GM20000 (cell line): ENCODE measurements at regions not wholly inside any gene's neighbourhood (a gene's known extent, or its start where the extent isn't known, plus 50 kb on each side); places are given as distances from the start of the nearest gene placed in this dataset.

Experiments
- DNase-seq: peaks from one replicate; pipeline ENCODE4 v3.0.0; 2012; ENCODE audit warnings: low spot score
- TF ChIP-seq, protein P1 (sequence below): IDR thresholded peaks from 2 replicates; pipeline ENCODE4 v1.5.1; 2012; ENCODE audit warnings: mild to moderate bottlenecking, control low read depth; ENCODE audit errors: extremely low read depth, missing control alignments

DNA sequence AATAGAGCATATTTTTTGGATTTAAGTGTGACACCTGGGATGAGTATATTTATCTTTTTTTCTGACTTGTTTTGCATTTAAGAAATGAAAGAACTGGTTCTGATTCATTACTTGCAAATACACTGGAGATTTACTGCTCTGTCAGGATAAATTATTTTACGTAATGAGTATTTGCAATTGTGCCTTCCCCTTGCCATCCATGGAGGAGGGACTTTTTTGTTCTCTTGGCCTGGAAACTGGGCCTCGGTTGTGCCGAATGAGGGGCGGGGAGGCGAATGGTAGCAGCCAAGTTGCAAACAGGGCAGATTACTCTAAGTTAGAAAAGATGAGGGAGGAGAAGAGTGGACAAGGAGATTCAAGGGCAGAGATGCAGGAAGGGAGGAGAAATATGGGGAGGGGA lies 308.7 kb downstream of the ATP23 start:
- TF ChIP-seq, protein P1, sequence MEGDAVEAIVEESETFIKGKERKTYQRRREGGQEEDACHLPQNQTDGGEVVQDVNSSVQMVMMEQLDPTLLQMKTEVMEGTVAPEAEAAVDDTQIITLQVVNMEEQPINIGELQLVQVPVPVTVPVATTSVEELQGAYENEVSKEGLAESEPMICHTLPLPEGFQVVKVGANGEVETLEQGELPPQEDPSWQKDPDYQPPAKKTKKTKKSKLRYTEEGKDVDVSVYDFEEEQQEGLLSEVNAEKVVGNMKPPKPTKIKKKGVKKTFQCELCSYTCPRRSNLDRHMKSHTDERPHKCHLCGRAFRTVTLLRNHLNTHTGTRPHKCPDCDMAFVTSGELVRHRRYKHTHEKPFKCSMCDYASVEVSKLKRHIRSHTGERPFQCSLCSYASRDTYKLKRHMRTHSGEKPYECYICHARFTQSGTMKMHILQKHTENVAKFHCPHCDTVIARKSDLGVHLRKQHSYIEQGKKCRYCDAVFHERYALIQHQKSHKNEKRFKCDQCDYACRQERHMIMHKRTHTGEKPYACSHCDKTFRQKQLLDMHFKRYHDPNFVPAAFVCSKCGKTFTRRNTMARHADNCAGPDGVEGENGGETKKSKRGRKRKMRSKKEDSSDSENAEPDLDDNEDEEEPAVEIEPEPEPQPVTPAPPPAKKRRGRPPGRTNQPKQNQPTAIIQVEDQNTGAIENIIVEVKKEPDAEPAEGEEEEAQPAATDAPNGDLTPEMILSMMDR = no peak
- no peak for DNase-seq

DNA sequence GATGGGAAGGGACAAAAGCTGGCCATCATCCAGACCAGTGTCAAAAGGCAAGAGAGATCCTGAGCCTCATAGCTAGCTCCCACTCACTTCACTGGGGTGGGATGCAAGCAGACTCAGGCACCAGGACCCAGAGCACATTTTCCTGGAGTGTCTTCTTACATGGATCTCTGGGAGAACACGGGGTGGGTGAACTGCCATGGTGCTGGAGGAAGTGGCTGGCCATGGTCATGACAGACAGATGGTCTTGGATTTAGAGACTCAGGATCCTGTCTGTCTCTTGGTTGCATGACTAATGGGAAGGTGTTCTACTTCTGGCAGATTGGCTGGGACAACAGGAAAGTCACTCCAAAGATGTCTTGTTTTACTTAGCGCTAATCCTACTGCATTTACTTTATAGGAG lies 311.5 kb downstream of the ATP23 start:
- DNase-seq = no peak
- TF ChIP-seq, protein P1 = no peak

DNA sequence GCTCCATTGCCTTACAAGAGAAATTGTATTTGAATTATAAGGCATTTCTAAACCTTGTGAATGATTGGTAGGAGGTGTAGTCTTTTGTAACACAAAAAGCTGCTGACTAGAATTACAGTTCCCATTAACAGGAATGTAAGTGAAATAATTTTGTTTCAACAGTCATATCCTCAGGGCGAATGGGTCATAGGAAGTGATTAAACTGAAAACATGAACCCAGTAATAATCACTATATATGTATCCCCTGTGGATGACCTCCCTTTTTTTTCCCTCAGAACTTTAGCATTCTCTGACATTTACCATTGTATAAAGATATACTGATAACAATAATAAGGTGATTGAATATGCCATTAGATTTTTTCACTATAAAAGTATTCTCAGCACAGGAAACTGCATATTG lies 312.3 kb downstream of the ATP23 start:
- no peak for DNase-seq
- TF ChIP-seq, protein P1 = no peak

DNA sequence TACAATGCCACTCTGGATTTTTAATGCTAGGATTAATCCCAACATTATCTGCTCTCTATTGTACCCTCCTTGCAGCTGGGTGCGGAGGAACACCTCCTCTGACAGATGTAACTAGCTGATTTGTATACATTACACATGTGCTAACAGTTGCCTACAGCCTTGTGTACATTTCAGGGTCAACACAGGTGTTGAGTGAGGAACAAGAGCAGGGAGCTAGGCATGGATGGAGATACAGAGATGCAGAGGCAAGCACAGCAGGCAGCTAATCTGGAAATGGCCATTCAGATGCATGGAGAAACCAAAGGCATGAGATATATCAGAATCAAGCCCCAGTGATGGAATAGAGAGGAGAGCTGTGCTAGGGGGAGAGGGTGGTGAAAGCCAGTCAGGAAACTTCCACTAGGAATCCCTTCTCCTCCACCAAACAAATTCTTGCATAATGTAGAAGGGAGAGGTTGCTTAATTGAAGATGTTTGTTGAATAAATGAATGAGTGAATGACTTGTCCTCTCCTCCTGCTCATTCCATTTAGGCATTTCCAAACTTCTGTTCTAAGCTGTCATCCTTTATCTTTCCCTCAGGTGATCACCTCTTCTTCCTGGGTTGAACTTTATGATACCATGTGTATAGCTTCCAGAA lies 313.2 kb downstream of the ATP23 start:
- TF ChIP-seq, protein P1 = no peak
- DNase-seq = no peak

DNA sequence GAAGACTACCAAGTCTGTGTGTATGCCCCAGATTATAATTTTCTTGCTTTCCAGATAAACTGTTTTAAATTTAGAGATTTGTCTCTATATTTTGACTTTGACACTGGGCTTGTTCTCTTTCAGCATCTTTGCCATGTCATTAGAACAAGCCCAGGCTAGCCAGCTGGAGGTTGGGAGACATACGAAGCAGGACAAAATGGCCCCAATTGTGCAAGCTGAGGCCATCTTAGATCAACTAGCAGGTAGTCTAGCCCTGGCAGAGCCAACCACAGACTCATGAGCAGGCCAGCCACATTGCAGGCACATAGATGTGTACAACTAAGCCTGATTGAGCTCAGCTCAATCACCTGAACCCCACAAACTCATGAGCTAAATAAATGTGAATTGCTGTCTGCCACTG lies 321.4 kb downstream of the ATP23 start:
- TF ChIP-seq, protein P1 = no peak
- DNase-seq = no peak

DNA sequence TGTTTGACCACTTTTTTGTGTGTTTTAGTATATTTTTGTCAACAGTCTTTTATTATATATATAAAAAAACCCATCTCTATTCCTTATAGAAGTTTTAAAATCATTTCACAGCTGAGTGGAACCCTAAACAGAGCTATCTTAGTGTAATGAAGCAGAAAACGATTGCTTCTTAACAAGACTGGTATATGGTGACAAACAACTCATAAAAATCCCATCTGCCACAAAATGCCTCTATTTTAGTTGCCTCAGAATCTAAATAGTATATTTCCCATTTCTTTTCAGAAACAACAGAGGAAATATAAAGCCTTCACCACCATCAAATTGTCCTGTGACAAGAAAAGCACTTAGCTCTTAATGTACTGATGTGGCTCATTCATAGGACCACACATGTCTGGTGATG lies 322.4 kb downstream of the ATP23 start:
- no peak for DNase-seq
- TF ChIP-seq, protein P1 = no peak

DNA sequence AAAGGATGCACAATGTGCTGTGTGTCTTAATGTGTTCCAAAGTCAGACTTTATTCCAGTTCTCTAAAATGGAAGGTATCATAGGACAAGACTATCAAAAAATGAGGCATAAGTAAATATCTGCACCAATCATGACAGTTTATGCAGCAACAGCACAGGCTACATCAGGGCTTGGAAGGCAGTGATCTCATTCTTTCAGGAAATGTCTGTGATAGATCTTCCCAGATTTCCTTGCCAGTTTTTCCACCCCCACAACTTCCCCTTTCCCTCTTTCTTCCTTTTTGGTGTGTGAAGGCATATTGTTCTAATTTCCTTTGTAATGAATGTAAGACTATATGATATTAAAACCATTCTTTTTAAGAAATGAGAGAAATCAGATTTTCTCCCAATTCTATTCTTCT lies 326.7 kb downstream of the ATP23 start:
- TF ChIP-seq, protein P1 = no peak
- no peak for DNase-seq

DNA sequence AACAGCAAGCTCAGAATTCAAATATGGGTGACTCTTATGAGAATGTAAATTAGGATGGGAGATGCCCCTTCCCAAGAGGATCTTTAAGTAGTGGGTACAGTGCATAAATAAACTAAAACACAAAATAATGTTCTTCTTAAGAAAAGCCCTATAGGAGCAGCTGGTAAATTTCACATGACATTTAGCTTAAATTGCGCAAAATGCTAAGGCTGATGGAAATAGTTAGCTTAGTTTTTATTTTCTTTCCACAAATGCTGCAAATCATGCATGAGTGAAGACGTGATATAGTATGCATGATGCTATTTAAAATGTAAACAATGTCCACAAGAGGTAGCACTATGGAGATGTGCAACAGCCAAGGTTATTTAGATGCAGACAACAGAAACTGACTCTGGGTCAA lies 328.1 kb downstream of the ATP23 start:
- TF ChIP-seq, protein P1 = no peak
- no peak for DNase-seq
